ENCODE measurements at regions not wholly inside any gene's neighbourhood (a gene's known extent, or its start where the extent isn't known, plus 50 kb on each side); places are given as distances from the start of the nearest gene placed in this dataset.
A peak's percentile ranks its signal among the peaks of the same experiment; 100 is the strongest.

GRCh38 chr9:73026375-73026774 is 73.5 kb upstream of the ALDH1A1 start:
- in situ Hi-C loops (cut with HindIII; ENCODE audit: low sequenced_read_pairs), result no loop called here

GRCh38 chr9:73024601-73025034 is 71.8 kb upstream of the ALDH1A1 start:
- no peak for DNase-seq (ENCODE audit: low spot score)
- in situ Hi-C loops (cut with HindIII; ENCODE audit: low sequenced_read_pairs), result no loop called here

More at GRCh38 chr9:73026375-73026774, 73.5 kb upstream of the ALDH1A1 start:
- no peak for DNase-seq (ENCODE audit: low spot score)

- in situ Hi-C loops (cut with HindIII; ENCODE audit: low sequenced_read_pairs), result no loop called here
- DNase-seq (ENCODE audit: low spot score), result peak; percentile 29
These were observed 70.2 kb upstream of the ALDH1A1 start for GRCh38 chr9:73023025-73023541.

- in situ Hi-C loops (cut with HindIII; ENCODE audit: low sequenced_read_pairs), result no loop called here
- DNase-seq (ENCODE audit: low spot score), result no peak
These were observed 69.5 kb upstream of the ALDH1A1 start for GRCh38 chr9:73022353-73022752.

GRCh38 chr9:73020877-73021276 is 68.0 kb upstream of the ALDH1A1 start:
- in situ Hi-C loops (cut with HindIII; ENCODE audit: low sequenced_read_pairs), result no loop called here
- DNase-seq (ENCODE audit: low spot score), result no peak

GRCh38 chr9:73014011-73014410 is 61.2 kb upstream of the ALDH1A1 start:
- DNase-seq (ENCODE audit: low spot score), result no peak
- in situ Hi-C loops (cut with HindIII; ENCODE audit: low sequenced_read_pairs), result no loop called here

- in situ Hi-C loops (cut with HindIII; ENCODE audit: low sequenced_read_pairs), result no loop called here
- DNase-seq (ENCODE audit: low spot score), result no peak
These were observed 59.1 kb upstream of the ALDH1A1 start for GRCh38 chr9:73011956-73012355.

GRCh38 chr9:73011181-73011750 is 58.4 kb upstream of the ALDH1A1 start:
- in situ Hi-C loops (cut with HindIII; ENCODE audit: low sequenced_read_pairs), result no loop called here
- no peak for DNase-seq (ENCODE audit: low spot score)

GRCh38 chr9:73009649-73010288 is 56.9 kb upstream of the ALDH1A1 start:
- no peak for DNase-seq (ENCODE audit: low spot score)
- in situ Hi-C loops (cut with HindIII; ENCODE audit: low sequenced_read_pairs), result no loop called here

- in situ Hi-C loops (cut with HindIII; ENCODE audit: low sequenced_read_pairs), result no loop called here
These were observed 55.3 kb upstream of the ALDH1A1 start for GRCh38 chr9:73007966-73008672.

GRCh38 chr9:73006986-73007385 is 54.1 kb upstream of the ALDH1A1 start:
- in situ Hi-C loops (cut with HindIII; ENCODE audit: low sequenced_read_pairs), result no loop called here
- no peak for DNase-seq (ENCODE audit: low spot score)

More at GRCh38 chr9:73007966-73008672, 55.3 kb upstream of the ALDH1A1 start:
- no peak for DNase-seq (ENCODE audit: low spot score)

All from G401 (cell line).